Endothelial cell of umbilical vein (primary cell): ENCODE measurements at regions not wholly inside any gene's neighbourhood (a gene's known extent, or its start where the extent isn't known, plus 50 kb on each side); places are given as distances from the start of the nearest gene placed in this dataset.

Experiments
- CTCF ChIP-seq, 2 donors: IDR thresholded peaks; 1 replicate in 1 of 2; 2 replicates in 1 of 2; pipeline ENCODE4 v1.5.1; 2011; ENCODE audit warnings: low read length in 2 of 2, mild to moderate bottlenecking in 2 of 2, moderate library complexity in 2 of 2, control low read depth in 1 of 2, inconsistent platforms in 1 of 2, low read depth in 1 of 2; ENCODE audit not compliant: insufficient read depth in 1 of 2; ENCODE audit errors: extremely low read depth in 1 of 2
- EZH2 ChIP-seq: IDR thresholded peaks from 2 replicates; pipeline ENCODE4 v1.6.1; 2012; ENCODE audit warnings: borderline replicate concordance, low read depth, mild to moderate bottlenecking, moderate library complexity, low read length, inconsistent platforms; ENCODE audit not compliant: severe bottlenecking
- FOS ChIP-seq: IDR thresholded peaks from 2 replicates; pipeline ENCODE4 v1.6.1; 2011; ENCODE audit warnings: mild to moderate bottlenecking, low read length, moderate library complexity, borderline replicate concordance; ENCODE audit not compliant: insufficient read depth
- JUN ChIP-seq: IDR thresholded peaks from 2 replicates; pipeline ENCODE4 v1.6.1; 2011; ENCODE audit warnings: borderline replicate concordance, low read depth; ENCODE audit not compliant: insufficient read length, insufficient read depth
- MAX ChIP-seq: IDR thresholded peaks from 2 replicates; pipeline ENCODE4 v1.6.1; 2011; ENCODE audit not compliant: insufficient read depth, insufficient read length
- MYC ChIP-seq: IDR thresholded peaks from one replicate; pipeline ENCODE4 v1.6.1; 2011; ENCODE audit warnings: mild to moderate bottlenecking, low read depth, low read length
- POLR2A ChIP-seq: IDR thresholded peaks from 2 replicates; pipeline ENCODE4 v1.6.1; 2012; ENCODE audit warnings: low read depth, mild to moderate bottlenecking, control low read depth, low read length
- POLR2AphosphoS5 ChIP-seq: IDR thresholded peaks from 2 replicates; pipeline ENCODE4 v1.6.1; 2012; ENCODE audit warnings: low read depth, mild to moderate bottlenecking, control low read depth, low read length, moderate library complexity; ENCODE audit not compliant: insufficient read depth

- TF ChIP-seq EZH2, result no peak
- no peak for TF ChIP-seq POLR2AphosphoS5
- no peak for TF ChIP-seq CTCF (IDR thresholded peaks at IDR 0.05; ENCODE audit: extremely low read depth in 1 of 2, insufficient read depth in 1 of 2, low read depth in 1 of 2, low read length in 2 of 2)
- TF ChIP-seq MAX, result no peak
- no peak for TF ChIP-seq JUN
- no peak for TF ChIP-seq POLR2A
- no peak for TF ChIP-seq FOS
- TF ChIP-seq MYC, result no peak
Observed at GRCh38 chr5:58099257-58099656, 360.6 kb downstream of the PLK2 start.
